H9 (cell line): ENCODE measurements at regions not wholly inside any gene's neighbourhood (a gene's known extent, or its start where the extent isn't known, plus 50 kb on each side); places are given as distances from the start of the nearest gene placed in this dataset.

Source experiments
- DNase-seq: peaks from one replicate; pipeline ENCODE4 v3.0.0-alpha.2; 2017
- H2AFZ ChIP-seq: one replicate; pipeline ENCODE4 v1.6.1; 2013; ENCODE audit warnings: mild to moderate bottlenecking, low read length, control low read depth, moderate library complexity
- H2AK5ac ChIP-seq: 2 replicates; pipeline ENCODE4 v1.6.1; 2013; ENCODE audit warnings: low read length, control low read depth, mixed read lengths; ENCODE audit not compliant: insufficient read length
- H2BK120ac ChIP-seq: one replicate; pipeline ENCODE4 v1.6.1; 2013; ENCODE audit warnings: low read depth, mild to moderate bottlenecking, low read length, control low read depth, inconsistent platforms; ENCODE audit not compliant: poor library complexity, severe bottlenecking
- H2BK12ac ChIP-seq: 2 replicates; pipeline ENCODE4 v1.6.1; 2013; ENCODE audit warnings: low read length, control low read depth, mixed read lengths, low read depth; ENCODE audit not compliant: insufficient read length
- H2BK15ac ChIP-seq: 2 replicates; pipeline ENCODE4 v1.6.1; 2013; ENCODE audit warnings: low read depth, low read length, control low read depth
- H2BK20ac ChIP-seq: one replicate; pipeline ENCODE4 v1.6.1; 2013; ENCODE audit warnings: low read depth, mild to moderate bottlenecking, low read length, control low read depth, inconsistent platforms; ENCODE audit not compliant: poor library complexity, severe bottlenecking
- H2BK5ac ChIP-seq: 2 replicates; pipeline ENCODE4 v1.6.1; 2013; ENCODE audit warnings: low read length, control low read depth, mixed read lengths; ENCODE audit not compliant: insufficient read length
- H3K14ac ChIP-seq: 2 replicates; pipeline ENCODE4 v1.6.1; 2013; ENCODE audit warnings: low read length, control low read depth; ENCODE audit not compliant: insufficient read depth
- H3K18ac ChIP-seq: 2 replicates; pipeline ENCODE4 v1.6.1; 2013; ENCODE audit warnings: low read depth, mild to moderate bottlenecking, mixed read lengths, low read length, control low read depth; ENCODE audit not compliant: insufficient read length
- H3K23ac ChIP-seq: 2 replicates; pipeline ENCODE4 v1.6.1; 2013; ENCODE audit warnings: low read length, control low read depth, mixed read lengths, low read depth; ENCODE audit not compliant: insufficient read length
- H3K23me2 ChIP-seq: 2 replicates; pipeline ENCODE4 v1.6.1; 2013; ENCODE audit warnings: low read depth, mild to moderate bottlenecking, mixed read lengths, low read length, control low read depth; ENCODE audit not compliant: insufficient read length, poor library complexity, severe bottlenecking
- H3K27ac ChIP-seq: 2 replicates; pipeline ENCODE4 v1.5.1; 2013; ENCODE audit warnings: low read length, control low read depth, mixed read lengths, low read depth; ENCODE audit not compliant: insufficient read length
- H3K27me3 ChIP-seq: 2 replicates; pipeline ENCODE4 v1.6.1; 2013; ENCODE audit warnings: low read length, control low read depth, inconsistent platforms; ENCODE audit not compliant: insufficient read depth
- H3K4ac ChIP-seq: 2 replicates; pipeline ENCODE4 v1.6.1; 2013; ENCODE audit warnings: low read depth, mild to moderate bottlenecking, control low read depth, inconsistent platforms, low read length, moderate library complexity
- H3K4me1 ChIP-seq: 2 replicates; pipeline ENCODE4 v1.6.1; 2013; ENCODE audit warnings: low read length, control low read depth, inconsistent platforms; ENCODE audit not compliant: insufficient read depth
- H3K4me2 ChIP-seq: 2 replicates; pipeline ENCODE4 v1.6.1; 2013; ENCODE audit warnings: low read length, control low read depth, mixed read lengths; ENCODE audit not compliant: insufficient read length, insufficient read depth
- H3K56ac ChIP-seq: 2 replicates; pipeline ENCODE4 v1.6.1; 2013; ENCODE audit warnings: low read depth, mild to moderate bottlenecking, mixed read lengths, low read length, control low read depth; ENCODE audit not compliant: insufficient read length
- H3K79me1 ChIP-seq: 2 replicates; pipeline ENCODE4 v1.6.1; 2013; ENCODE audit warnings: low read depth, mild to moderate bottlenecking, moderate library complexity, low read length, control low read depth, inconsistent platforms; ENCODE audit not compliant: insufficient read depth, poor library complexity, severe bottlenecking
- H3K79me2 ChIP-seq: 2 replicates; pipeline ENCODE4 v1.6.1; 2013; ENCODE audit warnings: low read length, control low read depth, inconsistent platforms; ENCODE audit not compliant: insufficient read depth
- H3K9ac ChIP-seq: 2 replicates; pipeline ENCODE4 v1.6.1; 2013; ENCODE audit warnings: low read length, control low read depth, mixed read lengths; ENCODE audit not compliant: insufficient read length; ENCODE audit errors: extremely low read depth
- H3K9me3 ChIP-seq: one replicate; pipeline ENCODE4 v1.6.1; 2013; ENCODE audit warnings: low read depth, low read length, inconsistent platforms; ENCODE audit not compliant: control insufficient read depth
- H3T11ph ChIP-seq: one replicate; pipeline ENCODE4 v1.6.1; 2013; ENCODE audit warnings: mild to moderate bottlenecking, low read length, control low read depth, inconsistent platforms
- H4K20me1 ChIP-seq: one replicate; pipeline ENCODE4 v1.6.1; 2013; ENCODE audit not compliant: control insufficient read depth, insufficient read length, insufficient read depth
- H4K5ac ChIP-seq: 2 replicates; pipeline ENCODE4 v1.6.1; 2013; ENCODE audit warnings: low read depth, mild to moderate bottlenecking, mixed read lengths, low read length, control low read depth; ENCODE audit not compliant: insufficient read length
- H4K8ac ChIP-seq: replicated peaks from 2 replicates; pipeline ENCODE4 v1.6.1; 2013; ENCODE audit warnings: low read length, control low read depth, mixed read lengths, low read depth; ENCODE audit not compliant: insufficient read length
- H4K91ac ChIP-seq: 2 replicates; pipeline ENCODE4 v1.6.1; 2013; ENCODE audit warnings: low read depth, mild to moderate bottlenecking, moderate library complexity, mixed read lengths, low read length, control low read depth; ENCODE audit not compliant: insufficient read length
- H3K27ac Mint-ChIP-seq, 3 experiments: 2 replicates in 2 of 3; 3 replicates in 1 of 3; pipeline ENCODE4 v1.8.0; 2020 to 2021; ENCODE audit warnings: mixed read lengths in 3 of 3, mild to moderate bottlenecking in 1 of 3, moderate library complexity in 1 of 3
- H3K27me3 Mint-ChIP-seq: 2 replicates; pipeline ENCODE4 v1.8.0; 2021; ENCODE audit warnings: low read depth, mild to moderate bottlenecking, moderate library complexity, mixed read lengths
- H3K36me3 Mint-ChIP-seq, 3 experiments: 2 replicates in 2 of 3; 3 replicates in 1 of 3; pipeline ENCODE4 v1.8.0; 2020 to 2021; ENCODE audit warnings: low read depth in 3 of 3, mixed read lengths in 3 of 3; ENCODE audit not compliant: insufficient read depth in 1 of 3
- H3K4me1 Mint-ChIP-seq, 2 experiments: 2 replicates each; pipeline ENCODE4 v1.8.0; 2020; ENCODE audit warnings: mixed read lengths in 2 of 2
- H3K4me3 Mint-ChIP-seq, 2 experiments: 2 replicates in 1 of 2; 3 replicates in 1 of 2; pipeline ENCODE4 v1.8.0; 2020 to 2021; ENCODE audit warnings: mild to moderate bottlenecking in 2 of 2, mixed read lengths in 2 of 2, moderate library complexity in 1 of 2
- H3K9me3 Mint-ChIP-seq, 2 experiments: 2 replicates in 1 of 2; 3 replicates in 1 of 2; pipeline ENCODE4 v1.8.0; 2020; ENCODE audit warnings: mild to moderate bottlenecking in 2 of 2, mixed read lengths in 2 of 2, moderate library complexity in 1 of 2
- WGBS: extraction: QIAGEN DNeasy Blood & Tissue Kit; methylation state at CpG from one replicate; pipeline ENCODE4 v1.1.7; 2013; ENCODE audit warnings: missing lambda C conversion rate, low lambda C conversion rate, mixed read lengths; ENCODE audit not compliant: insufficient read length; ENCODE audit errors: extremely low coverage; 5-methylcytosine and 5-hydroxymethylcytosine counted together
- TF ChIP-seq, protein P1 (sequence below): fragments of 200-600 bp; sonication (generic); conservative IDR thresholded peaks from 3 replicates; pipeline ENCODE4 v1.8.0; 2021; ENCODE audit warnings: antibody characterized with exemption, mild to moderate bottlenecking

DNA sequence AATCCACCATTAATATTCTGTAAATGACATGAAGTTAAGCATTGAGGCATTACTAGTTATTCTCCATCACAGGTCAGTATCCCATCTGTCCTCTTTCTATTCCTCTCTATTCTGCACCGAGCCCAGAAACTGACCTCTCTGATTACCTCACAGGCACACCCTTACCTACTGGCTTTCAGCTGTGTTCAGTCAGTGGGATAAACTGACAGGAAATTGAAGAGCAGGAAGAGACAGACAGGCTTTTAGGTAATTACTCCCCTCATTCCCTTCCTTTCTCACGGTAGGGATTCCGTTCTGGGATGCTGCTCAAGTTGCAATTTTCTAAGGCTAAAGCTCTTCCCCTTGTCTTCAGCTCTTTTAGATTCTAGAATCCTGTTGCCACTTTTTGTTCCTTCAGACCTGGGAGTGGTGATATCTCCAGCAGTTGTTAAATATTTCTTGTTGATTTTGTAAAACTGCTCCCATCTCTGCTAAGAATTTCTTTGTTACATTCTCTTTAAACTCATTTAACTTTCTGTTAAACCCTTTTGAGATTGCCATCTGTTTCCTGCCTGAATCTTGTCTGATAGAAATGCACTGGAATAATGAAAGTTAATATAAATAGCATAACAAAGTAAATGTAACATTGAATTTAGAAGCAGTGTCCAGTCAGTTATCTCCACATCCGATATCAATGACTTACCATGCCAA, 1063.4 kb downstream of the PLA2G4A start:
- H2BK120ac ChIP-seq = no peak overlapping the region
- H3K4me1 Mint-ChIP-seq = peaks cover 5 to 6% of the 10 kb centered on the region in 2 experiments; a peak in 3 of 4 replicates
- H3K27ac Mint-ChIP-seq = peak overlapping the region in 2 of 3 experiments; percentile 5 to 68; a peak in 3 of 7 replicates

More for the DNA sequence above, 1063.4 kb downstream of the PLA2G4A start:
- H3K9ac ChIP-seq = no peak overlapping the region
- Mint-ChIP-seq H3K9me3 (peaks cover 2 to 3% of the 10 kb centered on the region in 2 experiments; a peak in 2 of 5 replicates), H3K36me3 (peaks cover 0 to 4% (median 0%) of the 10 kb centered on the region in 3 experiments; a peak in 1 of 7 replicates), H3K27me3 (no peaks in the 10 kb centered on the region), H3K4me3 (no peak overlapping the region)
- TF ChIP-seq, protein P1, sequence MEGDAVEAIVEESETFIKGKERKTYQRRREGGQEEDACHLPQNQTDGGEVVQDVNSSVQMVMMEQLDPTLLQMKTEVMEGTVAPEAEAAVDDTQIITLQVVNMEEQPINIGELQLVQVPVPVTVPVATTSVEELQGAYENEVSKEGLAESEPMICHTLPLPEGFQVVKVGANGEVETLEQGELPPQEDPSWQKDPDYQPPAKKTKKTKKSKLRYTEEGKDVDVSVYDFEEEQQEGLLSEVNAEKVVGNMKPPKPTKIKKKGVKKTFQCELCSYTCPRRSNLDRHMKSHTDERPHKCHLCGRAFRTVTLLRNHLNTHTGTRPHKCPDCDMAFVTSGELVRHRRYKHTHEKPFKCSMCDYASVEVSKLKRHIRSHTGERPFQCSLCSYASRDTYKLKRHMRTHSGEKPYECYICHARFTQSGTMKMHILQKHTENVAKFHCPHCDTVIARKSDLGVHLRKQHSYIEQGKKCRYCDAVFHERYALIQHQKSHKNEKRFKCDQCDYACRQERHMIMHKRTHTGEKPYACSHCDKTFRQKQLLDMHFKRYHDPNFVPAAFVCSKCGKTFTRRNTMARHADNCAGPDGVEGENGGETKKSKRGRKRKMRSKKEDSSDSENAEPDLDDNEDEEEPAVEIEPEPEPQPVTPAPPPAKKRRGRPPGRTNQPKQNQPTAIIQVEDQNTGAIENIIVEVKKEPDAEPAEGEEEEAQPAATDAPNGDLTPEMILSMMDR = no peak
- H4K91ac ChIP-seq = no peak overlapping the region
- H2BK12ac ChIP-seq = no peak overlapping the region
- no peak overlapping the region for H2BK5ac ChIP-seq
- H3K4me1 ChIP-seq = no peaks in the 10 kb centered on the region
- no peak overlapping the region for H3K18ac ChIP-seq
- H3K14ac ChIP-seq = no peak overlapping the region
- no peak overlapping the region for H2AK5ac ChIP-seq
- H3K79me2 ChIP-seq = no peaks in the 10 kb centered on the region
- H3K23ac ChIP-seq = no peak overlapping the region
- DNase-seq = no peak
- H2BK15ac ChIP-seq = no peak overlapping the region
- H2BK20ac ChIP-seq = no peak overlapping the region
- H2AFZ ChIP-seq = no peak overlapping the region
- no peak overlapping the region for H4K8ac ChIP-seq
- no peaks in the 10 kb centered on the region for H4K20me1 ChIP-seq
- H3K4me2 ChIP-seq = no peak overlapping the region
- no peak overlapping the region for H3K56ac ChIP-seq
- no peaks in the 10 kb centered on the region for H3K23me2 ChIP-seq
- H3K9me3 ChIP-seq = no peaks in the 10 kb centered on the region
- H3K79me1 ChIP-seq = no peaks in the 10 kb centered on the region
- H3K27me3 ChIP-seq = no peaks in the 10 kb centered on the region
- H3T11ph ChIP-seq = no peak overlapping the region
- H3K27ac ChIP-seq = no peak overlapping the region
- no peak overlapping the region for H3K4ac ChIP-seq
- no peak overlapping the region for H4K5ac ChIP-seq
- WGBS = no CpG with 5 or more reads among the region's 4 CpGs
